Fibroblast of pulmonary artery (primary cell): ENCODE measurements at regions not wholly inside any gene's neighbourhood (a gene's known extent, or its start where the extent isn't known, plus 50 kb on each side); places are given as distances from the start of the nearest gene placed in this dataset.

Experiments
- DNase-seq: peaks from one replicate; pipeline ENCODE4 v3.0.0-alpha.2; 2010; ENCODE audit warnings: low read depth
- H3K4me3 ChIP-seq: replicated peaks from 2 replicates; pipeline ENCODE4 v1.5.1; 2011; ENCODE audit warnings: low read depth, mild to moderate bottlenecking, control low read depth, low read length, moderate library complexity
- TF ChIP-seq, protein P1 (sequence below): IDR thresholded peaks from 2 replicates; pipeline ENCODE4 v1.5.1; 2011; ENCODE audit warnings: mild to moderate bottlenecking, control low read depth, low read length, inconsistent platforms; ENCODE audit errors: missing control alignments

DNA sequence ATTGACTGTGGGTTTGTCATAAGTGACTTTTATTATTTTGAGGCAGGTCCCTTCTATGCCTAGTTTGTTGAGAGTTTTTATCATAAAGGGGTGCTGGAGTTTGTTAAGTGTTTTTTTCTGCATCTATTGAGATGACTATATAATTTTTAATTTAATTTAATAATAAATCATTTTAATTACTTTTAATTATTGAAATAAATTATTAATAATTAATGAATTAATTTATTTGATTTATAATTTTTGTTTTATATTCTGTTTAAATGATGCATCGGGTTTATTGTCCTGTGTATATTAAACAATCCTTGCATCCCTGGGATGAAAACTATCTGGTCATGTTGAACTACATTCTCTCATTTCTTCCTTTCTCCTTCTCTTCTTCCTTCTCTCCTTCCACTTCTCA is 1352.2 kb upstream of the PRR20A start:
- no peak overlapping the region for H3K4me3 ChIP-seq
- DNase-seq = no peak
- TF ChIP-seq, protein P1, sequence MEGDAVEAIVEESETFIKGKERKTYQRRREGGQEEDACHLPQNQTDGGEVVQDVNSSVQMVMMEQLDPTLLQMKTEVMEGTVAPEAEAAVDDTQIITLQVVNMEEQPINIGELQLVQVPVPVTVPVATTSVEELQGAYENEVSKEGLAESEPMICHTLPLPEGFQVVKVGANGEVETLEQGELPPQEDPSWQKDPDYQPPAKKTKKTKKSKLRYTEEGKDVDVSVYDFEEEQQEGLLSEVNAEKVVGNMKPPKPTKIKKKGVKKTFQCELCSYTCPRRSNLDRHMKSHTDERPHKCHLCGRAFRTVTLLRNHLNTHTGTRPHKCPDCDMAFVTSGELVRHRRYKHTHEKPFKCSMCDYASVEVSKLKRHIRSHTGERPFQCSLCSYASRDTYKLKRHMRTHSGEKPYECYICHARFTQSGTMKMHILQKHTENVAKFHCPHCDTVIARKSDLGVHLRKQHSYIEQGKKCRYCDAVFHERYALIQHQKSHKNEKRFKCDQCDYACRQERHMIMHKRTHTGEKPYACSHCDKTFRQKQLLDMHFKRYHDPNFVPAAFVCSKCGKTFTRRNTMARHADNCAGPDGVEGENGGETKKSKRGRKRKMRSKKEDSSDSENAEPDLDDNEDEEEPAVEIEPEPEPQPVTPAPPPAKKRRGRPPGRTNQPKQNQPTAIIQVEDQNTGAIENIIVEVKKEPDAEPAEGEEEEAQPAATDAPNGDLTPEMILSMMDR = no peak

DNA sequence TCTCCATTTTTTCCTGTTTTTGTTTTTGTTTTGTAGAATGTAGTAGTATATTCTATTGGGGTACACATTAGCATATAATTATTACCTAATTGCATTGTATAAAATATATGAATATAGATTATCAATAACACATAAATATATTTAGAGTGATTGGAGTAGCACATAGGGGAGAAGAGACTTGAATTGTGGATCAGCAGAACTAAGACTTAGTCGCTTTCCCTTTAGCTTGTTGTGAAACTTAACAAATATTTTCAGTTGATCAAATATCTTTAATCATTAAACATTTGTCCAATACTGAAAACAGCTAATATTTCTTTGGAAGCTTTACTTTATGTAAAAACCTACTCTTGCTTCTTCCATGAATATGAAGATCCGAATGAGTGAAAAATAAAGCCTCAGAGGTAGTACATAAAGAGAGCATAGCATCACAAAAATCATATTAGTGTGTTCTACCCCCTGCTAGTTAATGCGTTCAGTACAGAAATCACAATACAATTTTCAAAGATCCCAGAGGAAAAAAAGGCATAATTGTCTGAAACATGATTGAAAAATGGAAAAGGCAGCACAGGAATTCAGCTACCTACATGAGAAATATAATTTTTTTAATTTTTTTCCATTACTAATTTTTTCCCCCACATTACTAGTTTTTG is 1348.0 kb upstream of the PRR20A start:
- TF ChIP-seq, protein P1 = no peak
- no peak for DNase-seq

DNA sequence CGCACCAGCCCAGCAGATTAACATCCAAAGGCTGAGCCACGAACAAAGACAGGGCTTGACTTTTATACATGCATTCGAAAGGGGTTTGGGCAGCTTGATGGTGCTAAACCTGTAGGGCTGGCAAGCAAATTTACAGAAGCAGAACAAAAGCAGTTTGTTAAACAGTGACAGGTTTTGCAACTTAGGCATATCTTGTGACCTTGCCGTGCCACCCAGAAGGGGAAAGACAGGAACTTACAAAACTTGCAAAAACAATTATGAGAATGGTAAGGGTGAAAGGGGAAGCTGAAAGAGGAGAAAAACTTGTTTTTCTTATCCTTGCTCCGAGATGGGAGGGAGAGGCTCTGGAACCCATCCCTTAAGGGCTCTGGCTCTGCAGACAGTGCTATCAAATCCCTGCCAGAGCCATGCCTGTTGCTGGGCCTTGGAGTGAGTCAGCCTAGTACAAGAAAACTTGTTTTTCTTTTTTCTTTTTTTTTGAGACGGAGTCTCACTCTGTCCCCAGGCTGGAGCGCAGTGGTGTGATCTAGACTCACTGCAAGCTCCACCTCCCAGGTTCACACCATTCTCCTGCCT is 1325.2 kb upstream of the PRR20A start:
- TF ChIP-seq, protein P1 = no peak
- DNase-seq = no peak
- no peak overlapping the region for H3K4me3 ChIP-seq

More for the DNA sequence above, 1348.0 kb upstream of the PRR20A start:
- no peak overlapping the region for H3K4me3 ChIP-seq

DNA sequence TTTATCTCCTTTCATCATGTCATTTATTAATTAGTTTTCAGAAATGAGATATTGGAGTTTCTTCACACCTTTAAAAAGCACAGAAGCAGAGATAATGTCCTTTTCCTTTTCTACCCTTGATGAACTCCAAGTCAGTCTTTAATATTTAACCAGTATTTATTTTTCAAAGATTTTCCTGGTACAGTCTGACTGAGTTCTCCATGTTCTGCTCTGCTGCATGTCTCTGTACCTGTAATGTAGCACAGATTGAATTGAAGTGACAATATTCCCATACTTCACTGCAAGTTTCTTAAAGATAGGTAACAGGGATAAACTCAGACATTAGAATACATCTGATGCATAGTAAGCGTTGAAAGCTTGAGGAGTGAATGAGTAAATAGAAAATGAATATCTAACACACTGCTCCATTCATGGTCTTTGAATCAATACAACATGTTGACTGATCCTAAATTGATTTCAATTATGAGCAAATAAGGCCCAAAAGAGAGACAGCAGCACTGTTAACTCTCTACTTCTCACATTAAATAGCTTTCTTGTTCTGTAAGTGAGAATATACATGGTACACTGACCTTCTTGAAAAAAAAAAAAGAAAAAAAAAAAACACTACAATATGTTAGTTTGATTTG is 1323.6 kb upstream of the PRR20A start:
- no peak overlapping the region for H3K4me3 ChIP-seq
- no peak for DNase-seq
- TF ChIP-seq, protein P1 = no peak

DNA sequence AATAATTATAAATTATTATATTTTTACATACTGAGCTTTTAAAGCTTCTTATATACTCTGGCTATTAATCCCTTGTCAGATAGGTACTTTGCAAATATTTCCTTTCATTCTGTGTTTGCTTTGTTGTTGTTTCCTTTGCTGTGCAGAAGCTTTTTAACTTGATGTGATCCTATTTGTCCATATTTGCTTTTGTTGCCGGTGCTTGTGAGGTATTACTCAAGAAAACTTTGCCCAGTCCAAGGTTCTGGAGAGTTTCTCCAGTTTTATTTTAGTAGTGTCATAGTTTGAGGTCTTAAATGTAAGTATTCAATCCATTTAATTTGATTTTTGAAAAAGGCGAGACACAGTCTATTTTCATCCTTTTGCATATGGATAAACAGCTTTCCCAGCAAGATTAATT is 1319.9 kb upstream of the PRR20A start:
- no peak for DNase-seq
- H3K4me3 ChIP-seq = no peak overlapping the region

DNA sequence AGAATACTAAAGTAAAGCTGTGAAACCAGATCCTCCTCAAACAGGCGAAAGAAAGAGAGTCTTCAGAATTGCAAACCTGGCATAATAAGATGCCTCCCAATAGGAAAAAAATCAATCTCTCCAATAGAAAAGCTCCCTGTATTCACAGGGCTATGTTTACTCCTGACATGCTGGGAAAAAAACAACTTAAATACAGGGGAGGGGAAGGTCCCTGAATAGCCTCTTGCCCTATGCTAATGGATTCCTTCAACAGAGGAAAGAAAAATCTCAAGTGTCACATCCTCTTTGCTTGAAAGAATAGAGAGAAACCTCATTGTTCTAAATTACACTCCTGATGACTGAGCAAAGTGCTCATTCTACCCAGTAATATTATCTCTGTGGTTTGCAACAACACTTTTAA is 1271.1 kb upstream of the PRR20A start:
- TF ChIP-seq, protein P1 = no peak

More for the DNA sequence above, 1319.9 kb upstream of the PRR20A start:
- TF ChIP-seq, protein P1 = no peak

More for the DNA sequence above, 1271.1 kb upstream of the PRR20A start:
- no peak for DNase-seq
- no peak overlapping the region for H3K4me3 ChIP-seq
